Superior temporal gyrus (tissue), 1 donor: ENCODE measurements at regions not wholly inside any gene's neighbourhood (a gene's known extent, or its start where the extent isn't known, plus 50 kb on each side); places are given as distances from the start of the nearest gene placed in this dataset.

Experiments
- DNase-seq: peaks from one replicate; pipeline ENCODE4 v3.0.0-alpha.2; 2016; ENCODE audit errors: extremely low spot score

DNA sequence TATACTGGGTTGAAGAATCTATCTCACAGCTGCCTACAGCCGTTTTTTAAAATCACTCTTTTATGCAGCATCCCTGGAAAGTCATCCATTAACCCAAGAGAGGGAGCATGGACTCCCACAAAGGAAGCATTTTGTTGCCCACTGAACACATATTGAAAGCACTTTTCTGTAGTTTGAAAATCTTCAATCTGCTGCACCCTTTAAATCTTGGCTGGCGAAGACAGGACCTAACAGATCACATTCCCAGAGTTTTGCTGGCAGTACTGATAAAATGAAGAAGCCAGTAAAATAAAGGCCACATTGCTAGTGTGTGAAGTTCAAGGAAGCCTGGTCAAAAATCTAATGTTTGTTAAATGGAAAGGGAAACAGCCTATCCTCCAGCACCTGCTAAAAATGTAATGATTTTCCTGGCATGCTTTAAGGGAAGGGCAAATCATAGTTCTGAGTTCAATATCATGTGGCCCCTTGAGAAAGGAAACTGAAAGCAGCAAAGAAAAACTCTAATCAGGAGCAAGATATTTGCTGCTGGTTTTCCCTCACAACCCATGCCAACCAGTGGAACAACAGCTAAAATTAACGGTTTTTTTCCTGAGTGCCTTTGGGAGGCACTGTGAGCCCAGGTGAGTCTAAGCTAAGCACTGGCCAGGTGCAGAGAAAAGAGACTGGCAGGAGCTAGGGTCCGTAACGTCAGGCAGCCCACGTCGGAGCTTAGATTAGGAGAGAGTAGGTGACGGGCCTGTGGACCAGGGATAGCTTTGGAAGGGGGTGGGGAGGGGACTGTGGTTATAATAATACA is 97.9 kb upstream of the PALS2 start:
- no peak for DNase-seq

DNA sequence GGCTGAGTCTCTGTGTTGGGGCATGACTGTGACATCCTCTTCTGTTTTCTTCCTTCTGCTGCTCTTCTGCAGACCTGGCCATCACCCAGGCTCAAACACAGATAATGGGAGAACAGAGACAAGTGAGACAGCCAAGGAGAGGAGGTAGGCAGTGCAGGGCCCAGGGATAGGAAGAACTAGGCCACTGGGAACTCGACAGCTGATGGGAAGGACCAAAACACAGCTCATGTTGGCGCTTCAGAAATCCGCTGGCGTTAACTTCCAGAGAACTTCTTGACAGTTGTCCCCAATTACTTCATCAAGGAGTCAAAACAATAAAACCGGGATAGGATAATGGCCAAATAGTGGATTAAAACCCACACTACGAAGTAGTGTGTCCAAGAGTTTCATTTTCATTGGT is 97.0 kb upstream of the PALS2 start:
- no peak for DNase-seq

DNA sequence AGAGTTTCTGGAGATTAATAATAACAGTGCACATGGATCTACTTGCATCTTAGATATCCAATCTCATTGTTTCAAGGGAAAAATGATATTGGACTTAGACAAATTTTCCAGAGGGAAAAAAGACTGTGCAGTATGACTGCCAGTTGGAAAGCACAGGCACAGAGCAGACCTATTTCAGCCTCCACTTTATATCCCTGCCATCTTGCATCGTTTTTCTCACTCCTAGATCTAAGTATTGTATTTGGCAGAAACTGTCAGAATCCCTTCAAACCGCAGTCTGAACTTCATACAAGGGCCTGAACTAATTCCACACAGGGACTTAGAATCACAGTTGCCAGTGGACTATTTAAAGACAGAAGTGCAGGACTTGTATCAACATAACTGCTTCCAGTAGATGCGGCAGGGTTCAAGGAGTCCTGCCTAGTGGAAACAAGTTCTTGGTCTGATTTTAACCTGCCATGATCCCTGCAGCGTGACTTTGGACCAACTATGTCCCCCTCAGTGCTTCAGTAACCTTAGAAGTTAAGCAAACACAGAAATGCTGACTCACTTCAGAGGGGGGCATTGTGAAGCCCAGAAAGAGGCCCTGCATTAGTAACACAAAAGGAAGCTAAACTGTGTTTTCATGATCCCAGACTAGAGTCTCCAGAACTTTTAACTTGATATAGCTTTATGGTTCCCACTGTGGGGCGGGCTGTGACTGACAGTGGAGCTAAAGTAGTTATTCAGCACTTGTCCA is 95.7 kb upstream of the PALS2 start:
- DNase-seq, result no peak

DNA sequence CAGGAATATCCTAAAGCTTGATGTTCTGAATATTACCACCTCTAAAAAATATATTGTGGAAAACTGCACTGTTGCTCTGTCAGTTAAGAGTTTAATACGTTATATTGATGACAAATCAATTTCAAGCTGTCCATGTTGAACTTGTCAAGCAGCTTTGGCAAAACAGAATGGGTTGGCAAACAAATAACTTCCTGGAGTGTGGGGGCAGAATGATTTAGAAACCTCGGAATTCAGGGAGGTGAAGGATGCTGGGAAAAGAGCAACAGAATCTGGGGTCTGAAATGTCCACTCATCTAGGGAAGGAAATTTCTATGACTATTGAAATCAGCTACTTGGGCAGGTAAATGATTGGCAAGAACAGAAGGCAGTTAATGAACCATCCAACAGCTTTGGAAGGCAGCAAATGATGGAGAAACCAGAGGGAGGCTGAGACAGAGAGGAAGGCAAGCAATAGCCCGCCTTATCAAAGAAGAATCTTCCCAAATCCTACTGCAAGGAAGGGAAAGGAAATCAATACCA is 95.1 kb upstream of the PALS2 start:
- DNase-seq, result no peak

DNA sequence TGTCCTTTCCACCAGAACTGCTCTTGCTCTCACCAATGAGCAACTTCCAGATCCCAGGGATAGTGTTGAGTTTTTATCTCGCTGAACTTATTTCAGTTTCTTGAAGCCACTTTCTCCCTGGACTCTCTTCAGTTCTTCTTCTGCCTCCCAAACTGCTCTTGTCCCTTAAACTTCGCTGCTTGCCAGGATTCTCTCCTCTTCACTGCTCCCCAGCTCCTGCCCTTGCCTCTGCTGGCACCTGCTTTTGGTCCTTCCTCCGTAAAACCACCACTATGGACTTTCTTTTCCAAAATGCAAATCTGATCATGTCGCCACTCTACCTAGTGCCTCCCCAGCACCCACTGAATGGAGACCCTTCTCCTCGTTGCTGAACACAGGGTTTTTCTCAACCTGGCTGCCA is 92.8 kb upstream of the PALS2 start:
- no peak for DNase-seq

DNA sequence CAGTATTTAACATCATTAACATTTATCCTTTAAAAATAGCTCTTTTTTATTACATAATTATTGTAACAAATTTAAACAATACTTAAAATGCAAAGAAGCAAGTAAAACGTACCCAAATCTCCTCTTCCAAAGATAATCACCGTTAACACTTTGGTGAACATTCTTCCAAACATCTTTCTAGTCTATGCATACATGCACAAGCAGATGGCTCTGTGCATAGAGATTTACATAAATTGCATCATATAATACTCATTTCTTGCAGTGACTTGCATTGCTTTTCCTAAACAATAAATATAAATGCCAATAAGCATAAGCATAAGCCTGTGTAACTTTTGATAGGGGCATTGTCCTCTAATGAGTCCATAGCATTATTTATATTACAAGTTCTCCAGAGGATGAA is 89.4 kb upstream of the PALS2 start:
- no peak for DNase-seq

DNA sequence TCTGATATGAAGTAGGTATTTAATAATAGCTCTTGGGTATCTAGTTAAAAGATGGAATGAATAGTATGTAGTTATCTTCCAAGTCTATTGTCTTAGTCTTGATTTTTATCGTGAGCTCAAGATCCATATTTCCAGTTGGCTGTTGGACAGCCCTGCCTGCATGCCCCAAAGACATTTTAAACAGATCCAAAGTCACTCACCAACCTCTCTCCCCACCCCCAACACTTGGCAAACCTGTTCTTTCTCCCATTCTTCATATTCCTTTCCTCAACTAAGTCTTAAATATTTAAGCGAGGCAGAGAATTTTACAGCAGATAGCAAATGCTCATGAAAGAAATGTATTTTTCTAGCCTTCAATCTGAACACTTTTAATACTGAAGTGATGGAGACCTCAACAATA is 80.7 kb upstream of the PALS2 start:
- DNase-seq, result no peak

DNA sequence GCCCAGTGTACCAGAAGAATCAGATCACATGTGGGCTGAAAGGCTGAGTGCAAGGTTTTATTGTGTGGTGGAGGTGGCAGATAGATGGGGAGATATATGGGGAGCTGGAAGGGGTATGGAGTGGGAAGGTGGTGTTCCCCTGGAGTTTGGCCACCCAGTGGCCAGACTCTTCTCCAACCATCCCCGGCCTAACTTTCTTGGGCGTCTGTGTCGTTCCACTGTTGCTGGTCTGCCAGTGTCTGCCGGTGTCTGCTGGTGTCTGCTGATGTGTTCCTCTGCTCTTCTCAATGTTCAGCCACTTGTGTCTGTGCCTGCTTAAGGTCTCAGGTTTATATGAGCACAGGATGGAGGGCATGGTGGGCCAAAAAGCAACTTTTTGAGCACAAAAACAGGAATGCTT is 78.4 kb upstream of the PALS2 start:
- no peak for DNase-seq

DNA sequence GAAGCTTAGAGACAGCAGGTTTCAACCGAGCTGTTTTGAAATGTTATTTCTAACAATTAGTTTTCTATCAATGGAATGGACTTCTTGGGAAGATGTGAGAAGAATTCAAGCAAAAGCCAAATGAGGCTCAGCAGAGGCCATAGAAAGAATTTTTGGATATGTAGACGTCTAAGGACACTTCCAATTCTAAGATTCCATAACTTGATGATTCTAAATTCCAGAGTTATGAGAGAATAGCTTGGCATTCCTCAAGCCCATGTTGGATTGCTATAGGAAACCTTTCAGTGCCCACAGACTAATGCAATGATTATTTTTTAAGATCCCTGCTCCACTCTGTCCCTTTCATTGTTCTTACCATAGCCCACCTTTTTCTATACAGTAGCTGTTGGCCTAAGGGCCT is 77.2 kb upstream of the PALS2 start:
- no peak for DNase-seq

DNA sequence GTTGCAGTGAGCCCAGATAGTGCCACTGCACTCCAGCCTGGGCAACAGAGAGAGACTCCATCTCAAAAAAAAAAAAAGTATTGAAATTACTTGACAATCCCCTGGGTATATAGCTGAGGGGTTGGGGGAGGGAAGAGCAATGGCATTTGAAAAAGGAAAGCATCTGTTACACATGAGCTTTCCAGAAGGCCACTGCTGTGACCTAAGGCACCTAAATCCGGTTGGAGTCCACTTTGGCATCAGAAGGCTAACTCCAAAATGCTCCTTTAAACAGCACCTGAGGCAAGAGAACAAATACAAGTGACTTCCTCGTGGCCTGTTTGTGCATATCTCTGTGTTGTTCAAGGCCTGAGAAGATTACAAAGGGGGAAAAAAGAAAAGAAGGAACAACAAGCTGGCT is 74.8 kb upstream of the PALS2 start:
- no peak for DNase-seq

DNA sequence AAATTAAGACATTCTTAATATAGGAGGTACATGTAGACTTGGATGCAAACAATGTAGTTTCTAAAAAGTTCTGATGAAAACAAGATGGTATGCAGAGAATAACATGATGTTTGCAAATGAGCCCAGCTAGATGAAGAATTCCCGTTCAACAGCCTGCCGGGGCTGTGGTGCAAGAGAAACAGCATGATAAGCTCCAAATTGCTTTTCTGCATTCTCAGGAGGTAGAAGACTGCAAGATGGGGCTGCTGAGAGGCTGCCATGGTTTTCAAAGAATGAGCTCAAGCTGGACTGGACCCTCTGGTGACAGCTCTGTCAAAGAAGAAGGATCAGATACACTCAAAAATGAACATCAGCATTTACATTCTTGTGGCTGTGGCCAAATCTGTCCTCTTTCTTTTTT is 73.4 kb upstream of the PALS2 start:
- DNase-seq, result no peak

DNA sequence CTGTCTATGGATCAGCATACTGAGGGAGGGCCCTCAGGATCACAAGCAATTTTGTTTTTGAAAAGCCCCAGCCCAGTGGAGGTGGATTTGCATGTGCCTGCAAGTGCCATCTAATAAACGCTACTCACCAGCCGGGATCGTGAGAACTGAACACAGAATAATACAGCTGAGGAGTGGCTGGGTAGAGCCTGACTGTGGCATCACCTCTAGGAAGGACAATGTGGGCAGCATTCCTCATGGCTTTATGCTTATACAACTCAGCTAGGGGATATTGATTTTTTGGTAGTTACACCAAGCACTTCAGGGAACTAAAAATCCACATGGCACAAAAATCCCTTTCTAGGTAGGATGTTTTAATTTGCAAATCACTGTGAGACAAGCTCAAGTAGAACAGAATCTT is 72.7 kb upstream of the PALS2 start:
- no peak for DNase-seq

DNA sequence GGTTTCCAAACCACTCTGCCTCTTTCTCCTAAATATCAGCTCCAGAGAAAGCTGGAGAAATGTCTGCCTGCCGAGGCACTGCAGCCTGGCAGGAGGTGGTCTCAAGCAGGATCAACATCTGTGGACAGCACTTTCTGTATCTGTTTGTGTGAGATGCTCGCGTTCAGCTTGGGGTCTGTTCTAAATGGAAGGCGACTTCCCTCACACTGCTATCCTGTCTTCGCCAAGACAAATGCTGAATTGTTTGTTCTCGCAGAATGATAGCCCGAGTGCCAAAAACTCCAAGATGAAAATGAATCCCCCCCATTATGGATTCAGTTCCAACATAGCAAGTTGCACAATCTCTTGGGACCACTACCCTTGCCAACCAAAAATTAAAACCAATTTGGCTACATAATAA is 72.2 kb upstream of the PALS2 start:
- DNase-seq, result peak; percentile 64

DNA sequence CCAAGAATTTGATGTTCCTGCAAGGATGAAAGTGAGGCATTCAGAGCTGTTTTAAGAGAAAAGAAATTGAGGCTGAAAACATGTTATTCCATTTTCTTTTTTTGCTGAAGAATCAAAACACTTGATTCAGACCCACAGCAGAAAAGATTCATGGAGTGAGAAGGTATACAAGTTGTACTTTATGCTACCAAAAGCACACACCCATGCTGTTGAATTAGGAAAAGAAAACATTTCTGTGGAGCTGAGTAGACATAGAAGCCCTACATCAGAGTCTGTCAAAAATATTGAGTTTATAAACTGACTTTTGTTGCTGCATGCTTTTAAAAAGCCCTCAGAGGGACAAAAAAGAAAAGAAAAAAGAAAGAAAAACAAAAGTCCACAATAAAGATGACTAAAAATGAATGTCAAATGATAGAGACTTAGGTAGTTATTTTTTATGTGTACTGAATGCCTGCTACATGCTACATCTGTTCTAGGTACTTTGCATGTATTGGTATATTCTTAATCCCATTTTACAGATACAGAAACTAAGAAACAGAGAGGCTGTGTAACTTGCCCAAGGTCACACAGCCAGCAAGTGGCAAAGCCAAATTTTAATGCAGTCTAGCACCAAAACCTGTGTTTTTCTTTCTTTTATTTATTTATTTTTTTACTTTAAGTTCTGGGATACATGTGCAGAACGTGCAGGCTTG is 71.7 kb upstream of the PALS2 start:
- peak; percentile 52 for DNase-seq

DNA sequence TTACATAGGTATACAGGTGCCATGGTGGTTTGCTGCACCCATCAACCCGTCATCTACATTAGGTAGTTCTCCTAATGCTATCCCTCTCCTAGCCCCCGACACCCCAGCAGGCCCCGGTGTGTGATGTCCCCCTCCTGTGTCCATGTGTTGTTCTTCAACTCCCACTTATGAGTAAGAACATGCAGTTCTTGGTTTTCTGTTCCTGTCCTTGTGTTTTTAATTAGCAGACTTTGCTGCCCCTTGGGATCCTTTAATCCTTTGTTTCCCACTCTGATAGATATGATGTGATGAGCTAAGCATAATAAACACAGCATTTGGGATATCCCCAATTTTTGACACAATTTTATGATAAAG is 71.1 kb upstream of the PALS2 start:
- no peak for DNase-seq

DNA sequence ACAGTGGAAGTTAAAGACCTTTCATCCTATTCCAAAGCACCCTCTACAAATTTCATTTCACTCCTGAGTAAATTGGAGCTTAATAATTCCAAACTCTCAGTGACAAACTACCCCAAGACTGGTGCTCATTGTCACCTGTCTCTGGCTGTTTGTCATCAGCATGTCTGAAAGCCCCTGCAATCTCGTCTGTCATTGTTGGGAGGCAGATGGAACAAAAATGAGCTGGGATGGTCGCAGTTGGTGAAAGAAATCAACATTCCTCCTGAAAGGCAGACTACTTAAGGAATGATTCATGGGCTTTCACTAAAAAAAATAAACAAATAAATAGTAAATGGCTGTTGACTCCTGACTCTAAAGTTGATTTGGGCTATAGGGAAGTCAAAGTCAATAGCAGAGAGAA is 69.7 kb upstream of the PALS2 start:
- DNase-seq, result no peak

DNA sequence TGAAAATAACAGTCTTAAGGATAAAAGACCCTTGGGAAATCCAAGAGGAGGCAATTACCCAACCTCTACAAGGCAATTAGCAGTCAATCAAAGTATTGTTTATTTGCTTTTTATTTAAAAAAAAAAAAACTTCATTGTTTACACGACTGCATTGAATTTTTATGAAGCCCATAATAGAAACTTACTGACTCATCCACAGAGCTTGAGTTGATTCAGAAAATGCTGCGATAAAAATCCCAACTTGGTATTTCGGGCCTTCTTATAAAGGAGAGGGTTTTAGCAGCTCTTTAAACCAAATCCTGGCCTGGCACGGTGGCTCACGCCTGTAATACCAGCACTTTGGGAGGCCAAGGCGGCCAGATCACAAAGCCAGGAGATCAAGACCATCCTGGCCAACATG is 69.2 kb upstream of the PALS2 start:
- peak; percentile 31 for DNase-seq

DNA sequence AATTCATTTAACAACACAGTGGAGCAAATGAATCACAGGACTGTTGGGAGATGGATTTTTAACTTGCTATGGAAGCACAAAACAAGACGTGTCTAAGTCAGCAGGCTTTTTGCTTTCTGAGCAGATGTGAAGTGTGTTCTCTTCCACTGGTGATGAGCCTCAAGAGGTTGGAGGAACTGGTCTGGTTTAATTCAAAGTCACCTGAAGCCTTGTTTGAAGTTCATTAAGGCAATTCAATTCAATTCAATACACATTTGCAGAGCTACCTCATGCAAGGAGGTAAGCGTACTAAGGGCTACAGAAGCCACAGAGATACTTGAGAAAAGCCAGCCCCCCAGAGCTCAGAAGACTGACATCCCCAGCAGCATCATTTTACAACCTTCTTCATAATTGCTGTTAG is 68.4 kb upstream of the PALS2 start:
- no peak for DNase-seq

DNA sequence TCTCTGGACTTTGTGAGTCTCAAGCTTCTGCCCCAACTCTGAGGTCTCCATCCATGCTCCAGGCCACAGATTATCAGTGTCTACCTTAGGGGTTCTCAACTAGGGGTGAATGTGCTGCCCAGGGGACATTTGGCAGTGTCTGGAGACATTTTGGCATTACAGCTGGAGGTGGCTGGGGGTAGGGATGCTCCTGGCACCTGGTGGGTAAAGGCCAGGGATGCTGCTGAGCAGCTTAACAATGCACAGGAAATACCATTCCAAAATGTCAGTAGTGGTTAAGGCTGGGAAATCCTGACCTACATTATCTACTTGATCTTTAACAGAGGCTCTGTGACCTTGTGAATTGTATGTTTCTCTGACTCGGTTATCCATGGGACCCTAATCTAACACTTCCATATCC is 67.3 kb upstream of the PALS2 start:
- no peak for DNase-seq

DNA sequence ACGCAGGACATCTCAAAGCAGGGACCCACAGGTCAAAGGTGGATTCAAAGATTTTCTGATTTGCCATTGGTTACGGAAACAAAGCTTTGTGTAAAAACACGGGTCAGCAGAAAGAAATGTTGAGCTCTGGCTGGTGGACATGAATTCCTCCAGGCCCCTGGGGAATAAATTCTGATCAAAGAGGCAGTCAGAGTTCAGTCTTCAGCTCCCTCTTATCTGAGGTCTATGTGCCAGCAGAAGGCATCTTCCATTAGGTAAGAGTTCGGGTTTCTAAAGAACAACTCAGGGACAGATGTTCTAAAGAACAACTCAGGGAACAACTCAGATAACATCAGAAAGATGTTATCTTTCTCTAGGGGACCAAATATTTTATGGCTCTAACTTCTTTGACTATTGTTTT is 64.9 kb upstream of the PALS2 start:
- no peak for DNase-seq

DNA sequence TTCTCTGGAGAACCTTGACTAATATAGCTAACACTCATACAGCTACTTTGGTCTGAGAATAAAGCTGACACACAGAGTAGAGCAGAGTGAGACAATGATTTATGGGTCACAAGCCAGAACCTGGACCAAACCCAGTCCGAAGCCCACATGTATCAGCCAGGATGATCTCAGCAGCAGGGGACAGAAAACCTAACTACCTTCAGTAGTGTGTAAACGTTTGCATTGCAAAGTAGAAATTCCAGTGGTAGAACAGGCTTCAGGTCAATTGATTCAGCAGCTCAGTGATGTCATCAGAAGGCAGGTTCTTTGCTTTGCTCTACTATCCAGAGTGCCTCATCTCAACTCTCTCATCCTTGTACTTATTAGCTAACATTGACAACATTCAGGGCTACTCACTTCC is 62.5 kb upstream of the PALS2 start:
- no peak for DNase-seq

DNA sequence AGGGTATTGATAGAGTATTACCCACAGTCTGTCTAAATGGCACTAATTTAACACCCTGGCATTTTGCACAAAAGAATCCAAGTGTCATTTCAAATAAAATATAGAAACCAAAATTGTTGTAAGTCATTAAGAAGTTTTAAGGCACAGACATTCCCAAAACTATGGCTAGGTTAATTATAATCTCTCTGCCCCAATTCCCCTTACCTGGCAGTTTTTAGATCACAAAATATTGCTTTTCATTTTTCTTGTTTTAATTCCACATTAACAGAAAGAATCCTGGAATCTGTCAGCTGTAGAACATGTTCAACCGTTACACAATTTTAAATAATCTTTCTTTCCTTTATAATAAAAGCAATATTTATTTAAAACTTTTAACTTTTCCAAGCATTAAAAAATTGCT is 56.1 kb upstream of the PALS2 start:
- DNase-seq, result no peak
